Stimulated activated CD8-positive, alpha-beta memory T cell treated with anti-CD3 and anti-CD28 coated beads, Interleukin-12 subunit alpha, Interleukin-12 subunit beta, amount 100 ng/mL, for 1 hour (primary cell): ENCODE measurements at regions not wholly inside any gene's neighbourhood (a gene's known extent, or its start where the extent isn't known, plus 50 kb on each side); places are given as distances from the start of the nearest gene placed in this dataset.

Experiments used
- DNase-seq: peaks from one replicate; pipeline ENCODE4 v3.0.0-alpha.2; 2020; ENCODE audit warnings: low read depth

DNA sequence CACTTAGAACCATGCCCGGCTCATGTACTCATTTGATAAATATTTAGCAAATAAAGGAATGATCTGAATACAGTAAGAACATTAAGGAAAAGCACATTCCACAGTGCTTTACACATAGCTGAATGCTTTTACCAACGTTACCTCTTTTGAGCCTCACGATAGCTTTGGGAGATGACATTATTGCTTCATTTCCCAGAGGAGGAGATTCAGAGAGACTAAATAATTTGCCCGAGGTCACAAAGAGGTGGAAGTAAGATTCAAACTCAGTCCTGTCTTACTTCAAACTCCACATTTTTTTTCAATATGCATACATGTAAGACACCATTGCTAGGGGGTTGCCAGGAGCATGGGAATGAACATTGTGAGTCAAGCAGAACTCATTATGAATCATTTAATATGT, 538.5 kb downstream of the BCOR start:
- no peak for DNase-seq

DNA sequence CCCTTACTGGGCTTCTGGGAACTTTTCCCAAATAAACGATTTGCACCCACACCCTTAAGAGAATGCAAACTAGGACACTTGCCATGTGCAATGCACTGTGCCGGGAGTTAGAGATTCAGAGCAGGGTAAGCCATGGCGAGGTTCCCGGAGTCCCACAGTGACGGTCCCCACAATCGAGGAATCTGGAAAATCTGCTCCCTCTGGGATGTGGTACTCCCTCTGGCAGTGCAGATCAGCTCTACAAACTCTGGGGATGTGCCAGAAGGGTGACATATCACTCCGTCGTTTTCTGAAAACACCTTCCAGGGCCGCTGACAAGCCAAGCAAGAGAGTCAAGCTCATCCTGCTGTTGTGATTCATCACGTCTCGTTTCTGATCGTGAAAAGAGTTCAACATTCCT, 537.5 kb downstream of the BCOR start:
- DNase-seq: no peak

DNA sequence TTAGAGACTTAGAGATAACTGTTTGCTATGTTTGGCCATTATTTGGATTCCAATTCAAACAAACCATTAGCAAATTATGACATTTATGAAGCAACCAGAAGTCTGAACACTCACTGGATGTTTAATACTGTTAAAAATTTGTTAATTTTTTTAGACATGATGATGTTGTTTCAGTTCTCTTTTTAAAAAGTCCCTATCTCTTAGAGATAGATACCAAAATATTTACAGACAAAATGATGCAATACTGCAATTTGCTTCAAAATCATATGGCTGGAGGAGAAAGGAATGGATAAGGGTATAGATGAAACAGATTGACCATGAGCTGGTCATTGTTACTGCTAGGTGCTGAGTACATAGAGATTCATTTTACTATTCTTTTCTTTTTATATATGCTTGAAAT, 534.6 kb downstream of the BCOR start:
- no peak for DNase-seq

DNA sequence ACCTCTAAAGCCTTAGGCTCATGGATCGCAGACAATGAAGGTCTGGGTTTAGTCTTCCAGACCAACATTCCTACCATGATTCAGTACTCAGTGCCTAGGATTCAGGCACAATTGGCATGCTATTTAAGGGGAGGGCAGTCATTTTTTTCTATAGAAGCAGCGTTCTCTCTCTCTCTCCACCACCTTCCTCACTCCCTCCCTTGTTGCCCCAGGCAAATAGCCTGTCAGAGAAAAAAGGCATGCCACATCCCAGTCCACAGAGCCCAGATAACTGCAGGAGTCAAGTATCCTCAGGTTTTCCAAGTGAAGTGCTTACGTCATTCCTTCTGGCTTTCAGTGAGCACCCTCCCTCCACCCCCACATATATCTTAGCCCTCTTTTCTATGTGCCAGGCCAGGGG, 533.0 kb downstream of the BCOR start:
- no peak for DNase-seq

DNA sequence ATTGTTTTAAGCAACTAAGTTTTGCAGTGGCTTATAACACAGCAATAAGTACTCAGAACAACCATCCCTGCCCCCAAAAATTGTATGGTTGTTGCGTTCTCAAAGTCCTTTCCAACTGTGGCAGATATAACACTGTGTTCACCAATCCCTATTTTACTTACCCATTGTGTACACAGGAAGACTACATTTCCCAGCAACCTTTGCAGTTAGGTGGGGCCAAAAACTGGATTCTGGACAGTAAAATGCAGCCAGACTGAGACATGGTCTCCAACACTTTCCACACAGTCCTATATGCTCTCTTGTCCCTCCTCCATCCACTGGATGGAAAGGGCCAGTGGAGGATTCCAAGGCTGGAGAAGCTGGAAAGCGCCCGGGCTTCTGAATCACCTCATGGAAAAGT, 523.6 kb downstream of the BCOR start:
- DNase-seq: no peak

DNA sequence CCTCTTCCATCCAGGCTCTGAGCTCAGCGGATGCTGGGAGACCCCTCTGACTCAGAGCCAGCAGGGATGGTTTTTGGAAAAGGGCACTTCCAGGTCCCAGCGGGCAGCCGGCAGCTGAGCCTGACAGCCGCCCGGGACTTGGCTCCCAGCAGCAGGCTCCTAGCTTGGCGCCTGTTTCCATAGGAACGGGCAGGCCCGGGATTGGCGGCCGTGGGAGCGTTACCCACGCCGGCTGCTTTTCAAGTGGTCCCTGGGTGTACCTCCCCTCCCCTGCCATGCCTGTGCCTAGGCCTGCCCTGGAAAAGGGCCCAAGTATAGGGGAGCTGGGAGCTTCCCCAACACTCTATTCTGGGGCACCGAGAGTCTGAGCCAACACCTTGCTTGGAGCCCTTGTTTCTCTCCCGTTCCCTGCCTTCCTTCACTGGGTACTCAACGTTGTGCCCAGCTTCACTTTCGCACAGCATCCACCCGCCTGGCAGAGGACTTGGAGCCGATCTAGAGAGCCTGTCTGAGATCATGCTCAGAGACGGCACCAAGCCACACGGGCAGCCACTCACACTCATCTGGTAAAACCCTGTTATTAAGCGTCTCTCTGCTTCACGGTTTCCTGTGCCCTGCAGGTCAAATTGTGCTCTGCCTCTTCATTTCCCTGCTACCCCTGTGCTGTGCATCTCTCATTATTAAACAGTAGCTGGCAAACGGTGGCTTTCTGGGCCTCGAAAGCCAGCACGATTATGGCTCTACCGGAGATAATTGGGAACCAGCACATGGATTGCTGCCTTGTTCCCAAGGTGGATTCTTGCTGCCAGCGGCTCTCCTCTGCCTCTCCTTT, 521.5 kb downstream of the BCOR start:
- DNase-seq: no peak

DNA sequence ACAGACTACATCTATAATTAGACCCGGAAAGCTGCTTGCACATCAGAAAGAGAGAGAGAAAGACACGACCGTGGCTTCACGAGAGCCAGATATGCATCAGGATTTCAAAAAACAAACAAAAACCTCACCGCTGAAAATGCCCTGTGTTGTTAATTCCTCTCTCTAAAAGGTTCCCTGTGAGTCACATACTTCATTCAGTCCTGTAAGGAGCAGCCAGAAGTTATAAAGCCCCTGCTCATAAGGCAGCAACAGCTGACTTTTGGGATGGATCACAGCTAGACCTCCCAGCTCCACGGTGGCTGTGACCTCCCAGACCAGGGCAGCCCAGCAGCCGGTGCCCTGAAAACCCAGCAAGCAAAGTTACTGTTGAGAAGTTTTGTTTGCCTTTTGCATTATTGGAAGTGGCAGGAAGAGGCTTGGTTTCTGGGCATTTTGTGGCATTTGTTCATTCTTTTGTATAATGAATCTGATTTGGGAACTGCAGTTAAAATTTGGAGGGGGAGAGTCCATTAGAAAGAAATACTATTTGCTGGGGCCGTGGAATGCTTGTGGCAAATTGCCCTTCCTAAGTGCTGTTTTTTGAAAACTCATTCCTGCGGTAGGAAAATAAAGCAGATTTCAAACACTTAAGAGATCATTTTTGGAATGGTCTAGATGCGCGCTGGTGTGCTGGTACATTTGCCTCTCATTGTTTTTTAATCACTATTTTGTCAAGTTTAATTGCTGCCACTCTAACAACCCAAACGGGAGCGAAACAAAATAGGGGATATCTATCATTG, 520.4 kb downstream of the BCOR start:
- DNase-seq: no peak

DNA sequence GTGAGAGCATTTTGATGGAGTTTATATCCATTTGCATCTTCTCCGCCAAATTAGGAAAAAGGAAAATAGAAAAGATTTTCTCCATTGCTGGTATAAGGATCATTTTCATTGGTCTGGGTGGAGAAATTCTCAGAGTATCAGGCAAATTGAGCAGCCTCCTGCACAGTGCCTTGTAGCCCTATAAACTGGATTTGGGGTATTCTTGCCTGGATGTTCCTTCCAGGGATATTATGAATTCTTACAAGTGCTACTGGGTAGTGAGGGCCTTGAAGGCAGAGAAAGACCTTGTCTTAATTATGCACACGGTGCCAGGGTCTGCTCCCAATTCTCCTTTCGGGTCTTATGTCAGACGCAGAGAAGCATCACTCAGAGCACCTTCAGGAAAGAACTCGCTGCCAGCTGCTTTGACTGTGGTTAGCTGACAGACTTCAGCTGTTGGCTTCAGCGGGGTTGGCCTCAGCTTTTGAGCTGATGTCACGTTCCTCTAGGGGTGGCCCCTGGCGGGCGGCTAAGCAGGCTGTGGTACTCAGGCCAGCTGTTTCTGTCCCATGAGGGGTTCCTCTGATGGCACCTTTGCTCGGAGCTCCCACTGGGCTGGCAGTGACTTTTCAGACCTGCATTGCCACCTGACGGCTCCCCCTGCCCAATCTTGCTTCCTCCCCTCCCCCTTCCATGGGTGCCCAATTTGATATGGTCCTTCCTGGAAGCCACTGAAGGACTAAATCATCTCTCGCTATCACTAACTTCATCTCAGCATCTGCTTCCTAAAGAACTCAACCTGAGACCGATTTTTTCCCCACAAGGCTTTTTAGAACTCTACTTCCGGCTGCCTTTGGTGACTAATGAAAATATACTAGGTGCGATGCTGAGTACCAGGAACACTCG, 519.5 kb downstream of the BCOR start:
- DNase-seq: peak; percentile 0

DNA sequence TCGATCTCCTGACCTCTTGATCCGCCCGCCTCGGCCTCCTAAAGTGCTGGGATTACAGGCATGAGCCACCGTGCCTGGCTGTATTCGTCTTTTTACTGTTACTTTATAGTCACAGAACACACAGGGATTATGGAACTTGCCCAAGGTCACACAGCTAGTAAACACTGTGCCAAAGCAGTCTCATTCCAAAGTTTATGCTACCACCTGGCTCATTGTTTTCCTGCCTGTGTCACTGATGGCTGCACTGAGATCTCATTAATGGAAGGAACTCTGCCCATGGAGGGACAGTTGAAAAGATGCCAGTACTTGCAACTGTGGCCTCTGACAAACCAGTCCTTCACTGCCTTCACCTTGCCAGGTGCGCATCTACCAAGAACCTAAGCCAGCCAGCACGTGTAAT, 517.7 kb downstream of the BCOR start:
- no peak for DNase-seq

DNA sequence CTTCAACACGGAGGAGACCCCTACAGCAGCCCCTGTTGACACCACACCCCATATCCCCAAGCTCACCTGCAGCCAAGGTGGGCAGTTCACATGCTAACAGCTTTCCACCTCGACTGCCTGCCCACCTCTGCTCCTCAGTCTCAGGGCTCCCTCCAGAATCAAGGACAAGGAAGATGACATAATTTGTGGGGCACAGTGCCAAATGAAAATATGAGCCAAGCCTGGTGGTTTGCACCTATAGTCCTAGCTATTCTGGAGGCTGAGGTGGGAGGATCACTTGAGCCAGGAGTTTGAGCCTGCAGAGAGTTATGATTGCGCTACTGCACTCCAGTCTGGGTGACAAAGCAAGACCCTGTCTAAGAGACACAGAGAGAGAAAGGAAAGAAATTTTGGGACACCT, 516.3 kb downstream of the BCOR start:
- no peak for DNase-seq

DNA sequence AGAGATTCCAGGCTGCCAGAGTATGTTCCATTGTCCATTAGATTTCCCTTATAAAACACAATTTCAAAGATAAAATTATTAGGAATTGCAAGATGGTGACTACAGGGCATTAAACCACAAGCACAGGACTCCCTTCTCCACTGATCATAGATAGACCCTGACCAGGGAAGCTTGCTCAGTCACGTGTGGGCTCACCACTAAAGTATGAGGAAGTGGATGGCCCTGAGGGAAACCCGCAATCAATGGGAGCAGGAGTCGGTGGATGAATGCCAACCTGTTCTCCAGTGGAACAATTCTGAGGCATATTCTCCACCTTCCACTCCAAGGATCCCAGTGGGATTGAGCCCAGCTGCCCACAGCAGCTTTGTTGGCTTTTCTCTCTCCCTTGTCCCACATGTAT, 515.7 kb downstream of the BCOR start:
- no peak for DNase-seq

DNA sequence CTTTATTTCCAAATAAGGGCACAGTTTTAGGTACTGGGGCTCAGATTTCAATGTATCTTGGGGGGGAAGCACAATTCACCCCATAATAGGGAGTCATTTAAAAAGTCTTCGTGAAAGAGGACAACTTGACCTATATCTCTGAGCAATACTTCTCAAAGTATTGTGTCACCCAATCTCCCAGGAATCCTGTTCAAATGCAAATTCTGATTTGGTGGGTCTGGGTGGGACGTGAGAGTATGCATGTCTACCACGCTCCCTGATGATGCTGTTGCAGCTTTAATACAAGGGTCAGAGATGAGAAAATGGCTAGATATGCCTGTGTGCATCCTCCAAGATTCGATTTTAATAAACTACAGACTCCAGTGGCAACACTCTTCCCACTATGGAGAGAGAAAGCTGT, 514.8 kb downstream of the BCOR start:
- no peak for DNase-seq

DNA sequence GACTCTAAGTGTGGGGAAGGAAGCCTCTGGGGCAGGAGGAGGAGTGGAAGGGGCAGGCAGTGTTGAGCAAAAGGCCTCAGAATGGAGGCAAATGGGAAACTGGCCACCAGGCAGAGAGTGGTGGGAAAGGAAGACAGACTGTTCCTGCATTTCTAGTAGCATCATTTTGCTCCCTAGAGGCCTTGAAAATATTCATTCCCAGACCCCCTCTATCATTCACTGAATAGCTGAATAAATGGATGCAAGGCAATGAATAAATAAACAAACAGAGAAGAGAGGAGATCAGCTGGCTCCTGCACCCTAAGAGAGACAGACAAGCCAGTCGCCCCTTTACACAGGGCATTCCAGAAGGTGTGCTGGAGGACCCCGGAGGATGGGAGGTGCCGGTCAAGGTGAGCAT, 511.9 kb downstream of the BCOR start:
- no peak for DNase-seq

DNA sequence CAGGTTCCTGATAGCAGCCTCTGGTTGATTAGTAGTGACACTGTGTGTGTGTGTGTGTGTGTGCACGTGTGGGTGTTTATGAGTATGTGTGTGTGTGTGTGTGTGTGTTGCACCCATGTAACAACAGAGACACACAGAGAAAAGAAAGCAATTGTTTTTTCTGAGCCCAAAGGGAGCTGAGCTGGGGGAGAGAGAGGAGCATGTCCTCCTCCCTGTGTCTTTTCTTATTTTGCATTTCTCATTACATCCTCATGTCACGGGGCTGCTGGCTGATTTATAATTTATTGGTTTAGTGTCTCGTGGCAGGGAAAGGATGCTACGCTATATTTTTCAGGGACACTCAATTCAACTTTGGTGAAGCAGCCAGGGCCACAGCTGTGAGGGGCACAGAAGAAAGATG, 511.4 kb downstream of the BCOR start:
- DNase-seq: no peak

DNA sequence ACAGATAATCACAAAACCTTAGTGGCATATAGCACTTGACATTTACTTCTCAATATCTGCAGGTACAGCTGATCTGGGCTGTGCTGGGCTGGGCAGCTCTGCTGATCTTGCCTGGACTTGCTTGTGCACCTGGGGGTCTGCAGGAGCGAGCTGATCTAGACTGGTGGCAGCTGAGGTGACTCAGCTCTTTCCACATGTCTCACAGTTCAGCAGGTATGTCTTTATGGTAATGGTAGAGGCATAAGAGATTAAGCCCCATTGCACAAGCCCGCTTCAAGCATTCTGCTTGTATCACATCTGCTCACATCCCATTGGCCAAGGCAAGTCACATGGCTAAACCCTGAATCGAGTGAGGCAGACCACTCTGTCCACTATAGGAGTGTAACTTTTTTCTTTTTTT, 506.7 kb downstream of the BCOR start:
- DNase-seq: no peak

DNA sequence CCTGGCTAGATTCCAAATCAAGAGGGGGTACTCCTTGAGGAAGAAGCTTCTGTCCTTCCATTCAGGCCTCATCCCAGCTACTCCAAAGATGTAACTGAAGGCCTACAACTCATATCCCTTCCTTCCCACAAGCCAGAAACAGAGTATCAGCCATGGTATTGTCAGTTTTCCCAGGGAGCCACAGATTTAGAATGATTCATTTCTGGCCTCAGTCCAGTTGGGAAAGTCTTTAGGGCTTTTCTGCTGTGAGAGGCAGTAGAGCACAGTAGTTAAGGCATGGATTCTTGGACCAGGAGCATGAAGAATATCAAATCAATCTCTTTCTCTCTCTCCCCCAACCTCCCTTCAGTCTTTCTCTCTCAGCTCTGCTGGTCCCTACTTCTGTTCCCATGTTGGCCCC, 505.0 kb downstream of the BCOR start:
- DNase-seq: no peak

DNA sequence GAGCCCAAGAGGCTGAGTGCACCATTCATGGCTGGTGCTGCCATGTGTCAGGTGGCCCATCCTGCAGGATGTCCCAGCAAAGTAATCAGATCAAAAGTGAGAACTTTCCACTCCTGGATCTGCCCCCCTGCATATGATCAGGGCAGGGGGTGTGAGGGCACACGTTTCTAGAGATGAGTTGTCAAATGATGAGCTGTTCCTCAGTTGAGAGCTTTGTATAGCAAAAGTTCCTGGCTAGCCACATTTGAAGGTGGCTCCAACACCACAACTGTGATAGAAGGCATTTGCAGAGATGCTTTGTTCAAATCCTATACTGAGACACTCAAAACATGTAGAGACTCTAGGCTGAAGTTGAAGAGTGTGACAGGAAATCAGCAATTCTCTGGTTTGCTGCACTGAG, 501.8 kb downstream of the BCOR start:
- DNase-seq: no peak

DNA sequence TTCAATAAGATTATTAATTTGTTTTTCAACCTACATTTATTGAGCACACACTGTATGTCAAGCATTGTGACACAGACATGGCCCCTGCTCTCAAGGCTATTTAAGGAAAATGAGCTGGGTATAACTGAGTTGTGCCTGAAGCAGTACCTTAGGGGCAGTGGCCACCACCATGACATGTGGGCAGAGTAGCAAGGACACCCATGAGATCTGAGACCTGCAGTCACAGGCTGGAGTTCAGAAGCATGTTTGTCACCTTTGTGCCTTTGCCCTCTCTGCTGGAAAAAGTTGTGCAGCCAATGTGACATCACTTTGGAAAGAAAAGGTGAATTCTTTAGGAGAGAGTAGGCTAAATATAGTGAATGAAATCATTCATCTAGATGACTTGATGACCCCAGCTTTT, 501.3 kb downstream of the BCOR start:
- no peak for DNase-seq

DNA sequence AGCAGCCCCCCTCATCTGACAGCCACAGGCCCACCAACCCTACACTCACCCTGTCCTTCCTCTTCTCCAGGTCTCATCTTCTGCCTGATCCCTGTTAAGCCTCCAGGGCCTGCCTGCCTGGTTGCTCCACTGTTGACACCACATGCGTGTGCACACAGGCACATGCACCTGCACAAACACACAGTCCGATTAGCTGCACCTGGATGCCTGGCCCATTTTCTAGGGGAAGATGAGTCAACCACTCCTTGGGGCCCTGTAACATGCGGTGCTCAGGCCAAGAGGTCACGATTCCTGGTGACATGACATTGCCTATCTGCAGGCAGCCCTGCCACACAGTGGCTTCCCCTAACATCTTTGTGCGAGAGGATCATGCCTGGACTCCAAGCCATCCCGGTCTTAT, 498.4 kb downstream of the BCOR start:
- DNase-seq: no peak

DNA sequence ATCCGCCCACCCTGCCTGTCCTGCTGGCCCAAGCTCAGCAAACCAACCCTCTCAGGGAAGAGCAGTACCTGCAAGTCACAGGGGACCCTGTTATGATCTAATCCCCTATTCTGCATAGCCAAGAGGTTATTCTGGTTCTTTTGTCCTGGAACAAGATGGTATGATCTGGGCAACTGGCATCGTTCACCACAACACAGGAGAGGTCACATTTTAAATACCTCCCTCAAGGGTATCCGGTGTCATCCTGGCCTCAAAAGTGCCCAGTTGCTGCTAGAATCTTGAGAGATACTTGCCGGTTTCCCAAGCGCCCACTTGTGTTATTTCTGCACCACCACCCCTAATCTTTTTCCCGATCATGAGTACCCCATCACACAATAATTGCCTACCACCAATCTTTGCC, 497.5 kb downstream of the BCOR start:
- no peak for DNase-seq

DNA sequence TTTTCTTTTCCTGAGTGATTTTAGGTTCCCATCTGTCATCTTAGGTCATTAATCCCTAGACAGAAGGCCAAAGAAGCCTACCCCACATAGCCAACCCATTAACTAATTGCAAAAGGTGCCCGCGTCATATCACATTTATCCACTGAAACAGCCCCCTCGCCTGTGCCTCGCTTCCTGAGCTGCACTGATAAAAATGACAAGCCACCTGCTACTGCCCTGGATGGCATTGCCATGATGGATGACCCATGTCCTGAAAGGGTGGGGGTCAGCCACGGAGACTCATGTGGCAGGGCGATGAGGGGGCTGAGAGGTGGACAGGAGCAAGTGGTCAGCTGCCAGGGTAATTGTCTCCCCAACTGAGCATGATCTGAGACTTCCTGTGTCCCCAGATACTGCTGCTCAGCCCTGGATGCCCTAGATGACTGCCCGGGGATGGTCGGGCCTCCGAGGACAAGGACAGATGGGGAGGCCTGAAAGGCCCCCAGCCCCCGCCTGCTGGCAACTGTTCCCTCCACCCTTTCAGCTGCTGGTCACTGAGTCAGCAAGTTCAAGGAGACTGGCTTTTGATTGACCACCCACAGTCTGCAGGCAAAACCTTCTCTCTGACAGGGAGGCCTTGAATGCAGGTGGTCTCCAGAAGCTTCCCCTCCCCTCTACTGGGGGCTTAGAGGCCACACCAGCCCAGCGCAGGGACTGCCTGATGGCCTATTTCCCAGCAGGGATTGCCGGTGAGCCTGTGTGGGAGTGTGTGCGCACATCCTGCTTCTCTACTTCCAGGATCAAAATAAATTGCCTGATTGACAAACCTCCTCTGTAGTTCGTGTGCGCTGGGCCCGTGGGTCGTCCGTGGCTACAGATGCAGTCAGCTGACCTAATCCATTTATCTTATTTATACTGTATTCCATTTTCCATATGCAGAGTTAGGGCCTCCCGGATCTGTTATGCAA, 496.3 kb downstream of the BCOR start:
- no peak for DNase-seq

DNA sequence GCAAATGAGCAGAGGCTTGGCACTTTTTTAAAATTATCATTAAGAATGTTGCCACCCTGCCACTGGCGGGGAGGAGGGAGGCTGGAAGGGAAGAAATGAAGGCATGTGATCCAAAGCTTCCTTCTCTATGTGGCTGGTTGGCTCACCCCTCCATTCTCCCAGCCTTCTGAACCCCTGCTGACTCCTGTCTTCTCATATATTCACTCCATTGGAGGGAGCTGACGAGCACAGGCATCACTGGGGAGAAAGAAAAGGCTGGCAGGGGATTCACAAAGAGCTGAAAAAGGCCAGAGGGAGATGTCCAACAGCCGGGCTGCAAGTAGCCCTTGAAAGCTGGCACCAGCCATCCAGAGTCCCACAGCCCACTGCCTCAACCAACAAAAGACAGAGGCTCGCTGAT, 495.6 kb downstream of the BCOR start:
- DNase-seq: no peak
